Fibroblast of the aortic adventitia (primary cell): ENCODE measurements at regions not wholly inside any gene's neighbourhood (a gene's known extent, or its start where the extent isn't known, plus 50 kb on each side); places are given as distances from the start of the nearest gene placed in this dataset.

Experiments
- DNase-seq: peaks from one replicate; pipeline ENCODE4 v3.0.0-alpha.2; 2010; ENCODE audit warnings: low read depth
- H3K4me3 ChIP-seq: 2 replicates; pipeline ENCODE4 v1.5.1; 2011; ENCODE audit warnings: low read depth, mild to moderate bottlenecking, control low read depth, low read length, moderate library complexity
- CTCF ChIP-seq: IDR thresholded peaks from 2 replicates; pipeline ENCODE4 v1.5.1; 2011; ENCODE audit warnings: mild to moderate bottlenecking, low read length, control low read depth, inconsistent platforms; ENCODE audit not compliant: insufficient read depth

DNA sequence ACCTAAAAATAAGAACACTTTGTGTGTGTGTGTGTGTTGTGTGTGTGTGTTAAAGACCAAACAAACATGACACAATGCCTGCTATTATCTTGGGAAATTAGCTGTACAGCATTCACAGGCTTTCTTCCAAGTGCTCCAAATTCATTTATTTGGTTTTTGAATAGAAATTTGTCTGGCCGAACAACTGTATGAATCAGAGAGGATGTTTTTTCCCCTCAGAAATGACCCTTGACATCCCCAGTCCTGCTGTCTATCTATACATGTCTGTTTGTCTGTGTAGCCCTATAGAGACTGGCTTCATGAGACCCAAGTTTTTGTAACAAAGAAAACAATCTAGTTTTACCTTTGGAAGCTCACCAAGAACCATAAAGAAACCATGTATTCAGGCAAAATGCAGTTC is 549.8 kb downstream of the NSUN3 start:
- no peak overlapping the region for H3K4me3 ChIP-seq
- no peak for DNase-seq
- no peak for TF ChIP-seq CTCF

- TF ChIP-seq CTCF: no peak
- no peak for DNase-seq
- no peak overlapping the region for H3K4me3 ChIP-seq
Observed at GRCh38 chr3:94614192-94614591, 551.3 kb downstream of the NSUN3 start.

GRCh38 chr3:94615275-94616065 is 552.6 kb downstream of the NSUN3 start:
- DNase-seq: no peak
- no peak for TF ChIP-seq CTCF
- H3K4me3 ChIP-seq: no peak overlapping the region

DNA sequence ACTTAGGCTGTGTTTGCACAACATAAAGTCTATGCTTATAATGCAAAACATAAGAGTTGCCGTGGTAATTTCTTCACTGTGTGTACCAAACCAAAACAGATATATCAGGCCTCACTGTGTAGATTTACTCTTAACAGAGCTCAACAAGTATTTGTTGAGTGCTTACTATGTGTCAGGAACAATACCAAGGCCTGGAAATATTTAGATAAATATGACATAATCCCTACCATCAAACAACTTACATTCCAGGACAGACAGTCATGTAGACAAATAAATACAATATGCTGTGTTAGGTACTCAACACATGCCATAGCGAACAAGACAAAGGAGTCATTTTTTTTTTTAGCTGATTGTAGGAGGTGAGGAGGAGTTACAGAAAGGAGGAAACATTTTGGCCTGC is 554.0 kb downstream of the NSUN3 start:
- H3K4me3 ChIP-seq: no peak overlapping the region
- TF ChIP-seq CTCF: no peak
- DNase-seq: no peak

GRCh38 chr3:94617312-94617711 is 554.5 kb downstream of the NSUN3 start:
- TF ChIP-seq CTCF: no peak
- no peak for DNase-seq

GRCh38 chr3:94619643-94620042 is 556.8 kb downstream of the NSUN3 start:
- DNase-seq: no peak

More at GRCh38 chr3:94617312-94617711, 554.5 kb downstream of the NSUN3 start:
- H3K4me3 ChIP-seq: no peak overlapping the region

More at GRCh38 chr3:94619643-94620042, 556.8 kb downstream of the NSUN3 start:
- TF ChIP-seq CTCF: no peak
- no peak overlapping the region for H3K4me3 ChIP-seq
